Fibroblast of the aortic adventitia (primary cell): ENCODE measurements at regions not wholly inside any gene's neighbourhood (a gene's known extent, or its start where the extent isn't known, plus 50 kb on each side); places are given as distances from the start of the nearest gene placed in this dataset. TPM values are rescaled to one million over a fixed set of nuclear protein-coding genes. Genes with fewer than 3 reads are reported as not detected.

Experiments
- DNase-seq: peaks from one replicate; pipeline ENCODE4 v3.0.0-alpha.2; 2010; ENCODE audit warnings: low read depth
- H3K4me3 ChIP-seq: 2 replicates; pipeline ENCODE4 v1.5.1; 2011; ENCODE audit warnings: low read depth, mild to moderate bottlenecking, control low read depth, low read length, moderate library complexity
- small RNA-seq: library from RNA; depleted of rRNA; stranded (forward); fragments of <200 nt; gene quantifications from one replicate; pipeline ENCODE3, GENCODE V24; 2012
- TF ChIP-seq, protein P1 (sequence below): IDR thresholded peaks from 2 replicates; pipeline ENCODE4 v1.5.1; 2011; ENCODE audit warnings: mild to moderate bottlenecking, low read length, control low read depth, inconsistent platforms; ENCODE audit not compliant: insufficient read depth

DNA sequence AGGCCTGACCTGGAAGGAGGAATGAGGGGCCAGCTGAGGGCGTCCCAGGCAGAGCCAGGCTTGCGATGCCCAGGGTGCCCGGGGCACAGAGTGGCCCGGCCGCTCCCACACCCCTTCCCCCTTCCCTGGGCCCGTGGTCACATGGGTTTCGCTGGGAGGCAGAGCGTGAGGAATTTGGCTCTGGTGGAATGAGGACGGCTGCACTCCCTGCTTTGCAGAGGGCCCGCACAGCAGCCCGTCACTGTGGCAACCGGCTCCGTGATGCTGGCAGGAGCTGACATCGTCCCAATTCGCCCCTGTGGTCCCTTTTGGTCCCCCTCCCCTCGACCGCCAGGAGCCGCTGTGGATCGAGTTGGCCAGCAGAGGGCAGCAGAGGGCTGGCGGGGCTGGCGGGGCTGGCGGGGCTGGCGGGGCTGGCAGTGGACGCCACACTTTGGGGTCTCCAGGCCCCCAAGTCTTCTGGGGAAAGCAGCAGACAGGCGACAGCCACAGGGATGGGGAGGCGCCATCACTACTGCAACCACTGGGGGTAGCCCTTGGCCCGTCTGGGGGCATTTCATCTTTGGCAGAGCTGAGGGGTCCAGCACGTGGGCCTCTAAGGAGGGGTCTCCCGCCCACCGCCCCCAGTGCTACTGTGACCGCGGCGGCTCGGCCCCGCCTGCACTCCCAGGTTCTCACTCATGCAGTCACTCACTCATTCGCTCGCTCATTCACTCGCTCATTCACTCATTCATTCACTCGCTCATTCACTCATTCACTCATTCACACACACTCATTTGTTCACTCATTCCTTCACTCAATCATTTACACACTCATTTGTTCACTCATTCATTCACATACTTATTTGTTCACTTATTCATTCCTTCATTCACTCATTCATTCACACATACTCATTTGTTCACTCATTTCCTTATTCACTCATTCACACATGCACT, 49.7 kb upstream of the BHLHE23 start:
- DNase-seq, result no peak

More for the DNA sequence above, 49.7 kb upstream of the BHLHE23 start:
- TF ChIP-seq, protein P1, sequence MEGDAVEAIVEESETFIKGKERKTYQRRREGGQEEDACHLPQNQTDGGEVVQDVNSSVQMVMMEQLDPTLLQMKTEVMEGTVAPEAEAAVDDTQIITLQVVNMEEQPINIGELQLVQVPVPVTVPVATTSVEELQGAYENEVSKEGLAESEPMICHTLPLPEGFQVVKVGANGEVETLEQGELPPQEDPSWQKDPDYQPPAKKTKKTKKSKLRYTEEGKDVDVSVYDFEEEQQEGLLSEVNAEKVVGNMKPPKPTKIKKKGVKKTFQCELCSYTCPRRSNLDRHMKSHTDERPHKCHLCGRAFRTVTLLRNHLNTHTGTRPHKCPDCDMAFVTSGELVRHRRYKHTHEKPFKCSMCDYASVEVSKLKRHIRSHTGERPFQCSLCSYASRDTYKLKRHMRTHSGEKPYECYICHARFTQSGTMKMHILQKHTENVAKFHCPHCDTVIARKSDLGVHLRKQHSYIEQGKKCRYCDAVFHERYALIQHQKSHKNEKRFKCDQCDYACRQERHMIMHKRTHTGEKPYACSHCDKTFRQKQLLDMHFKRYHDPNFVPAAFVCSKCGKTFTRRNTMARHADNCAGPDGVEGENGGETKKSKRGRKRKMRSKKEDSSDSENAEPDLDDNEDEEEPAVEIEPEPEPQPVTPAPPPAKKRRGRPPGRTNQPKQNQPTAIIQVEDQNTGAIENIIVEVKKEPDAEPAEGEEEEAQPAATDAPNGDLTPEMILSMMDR, result peak; percentile 72
- no peak overlapping the region for H3K4me3 ChIP-seq

Small RNAs in the stretch of these regions (small RNA-seq; reads per million reads assigned to genes)
- gene RF00635, result not detected
